GM19328 (cell line): ENCODE measurements at regions not wholly inside any gene's neighbourhood (a gene's known extent, or its start where the extent isn't known, plus 50 kb on each side); places are given as distances from the start of the nearest gene placed in this dataset.
"Not testable (repeated sequence)": the region's sequence is repeated elsewhere in the genome, so short reads cannot be mapped to it uniquely, and the experiment has no call there.

Source experiments
- ATAC-seq: cut with Tn5 transposase; IDR thresholded peaks from one replicate; pipeline ENCODE4 v1.9.1; 2021; ENCODE audit warnings: mild to moderate bottlenecking, moderate library complexity; ENCODE audit not compliant: unreplicated experiment

- ATAC-seq = peak; percentile 68
Observed at GRCh38 chr13:44300895-44301638, 72.6 kb upstream of the SERP2 start.

DNA sequence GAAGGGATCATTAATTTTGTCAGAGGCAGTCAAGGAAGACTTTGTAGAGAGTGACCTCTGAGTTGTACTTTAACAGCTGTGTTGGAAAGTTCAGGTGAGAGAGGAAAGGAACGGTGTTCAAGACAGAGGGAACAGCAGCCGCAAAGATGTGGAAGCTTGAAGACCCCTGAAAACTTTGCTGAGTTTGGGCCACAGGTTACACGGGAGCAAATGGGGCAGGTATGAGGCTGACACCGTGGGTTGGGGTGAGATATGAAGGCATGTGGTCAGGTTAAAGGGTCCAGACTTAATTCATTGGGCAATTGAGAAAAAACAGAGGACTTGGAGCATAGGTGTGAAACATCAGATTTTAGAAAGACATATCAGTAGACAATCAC is 72.0 kb upstream of the SERP2 start:
- no peak for ATAC-seq

DNA sequence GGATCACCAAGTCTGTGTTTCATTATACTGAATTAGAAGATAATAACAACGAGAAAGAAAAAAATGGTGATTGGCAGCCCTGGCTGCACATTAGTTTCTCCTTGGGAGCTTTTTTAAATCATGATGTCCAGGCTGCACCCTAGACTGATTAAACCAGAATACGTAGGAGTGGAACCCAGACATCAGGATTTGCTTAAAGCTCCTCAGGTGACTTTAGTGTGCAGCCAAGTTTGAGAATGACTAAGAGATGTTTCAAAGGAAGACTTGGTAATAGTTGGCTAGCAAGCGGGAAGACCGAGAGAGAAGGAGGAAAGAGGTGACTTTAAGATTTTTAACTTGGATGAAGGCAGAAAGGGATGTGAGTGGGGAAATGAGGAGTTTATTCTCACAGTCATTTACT is 71.4 kb upstream of the SERP2 start:
- no peak for ATAC-seq

DNA sequence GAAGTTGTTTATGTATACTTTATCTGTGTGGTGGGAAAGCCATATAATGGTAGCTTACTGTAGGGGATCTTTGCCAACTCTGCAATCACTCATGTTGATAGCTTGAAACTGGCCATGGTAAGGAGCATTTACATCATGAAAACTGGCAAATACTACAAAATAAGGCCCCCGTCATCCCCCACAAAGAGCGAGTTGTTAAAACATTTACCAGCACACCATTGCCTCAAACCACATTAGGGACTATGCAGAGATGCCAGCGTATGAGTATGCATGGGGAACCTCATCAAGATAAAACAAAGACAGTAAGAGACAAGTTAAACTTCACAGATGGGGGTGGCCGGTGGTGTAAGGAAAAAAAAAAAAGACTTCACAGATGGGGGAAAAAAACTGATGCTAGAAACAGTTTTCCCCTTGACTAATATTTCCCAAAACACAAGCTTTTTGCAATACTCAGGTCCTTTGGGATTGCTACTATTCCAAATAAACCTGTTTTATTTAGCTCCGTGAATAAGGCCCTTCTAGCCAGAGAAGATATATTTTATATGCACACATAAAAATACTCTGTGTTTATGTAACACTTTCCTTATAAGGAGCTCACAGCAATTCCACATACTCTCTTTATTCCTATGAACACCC is 70.6 kb upstream of the SERP2 start:
- no peak for ATAC-seq

DNA sequence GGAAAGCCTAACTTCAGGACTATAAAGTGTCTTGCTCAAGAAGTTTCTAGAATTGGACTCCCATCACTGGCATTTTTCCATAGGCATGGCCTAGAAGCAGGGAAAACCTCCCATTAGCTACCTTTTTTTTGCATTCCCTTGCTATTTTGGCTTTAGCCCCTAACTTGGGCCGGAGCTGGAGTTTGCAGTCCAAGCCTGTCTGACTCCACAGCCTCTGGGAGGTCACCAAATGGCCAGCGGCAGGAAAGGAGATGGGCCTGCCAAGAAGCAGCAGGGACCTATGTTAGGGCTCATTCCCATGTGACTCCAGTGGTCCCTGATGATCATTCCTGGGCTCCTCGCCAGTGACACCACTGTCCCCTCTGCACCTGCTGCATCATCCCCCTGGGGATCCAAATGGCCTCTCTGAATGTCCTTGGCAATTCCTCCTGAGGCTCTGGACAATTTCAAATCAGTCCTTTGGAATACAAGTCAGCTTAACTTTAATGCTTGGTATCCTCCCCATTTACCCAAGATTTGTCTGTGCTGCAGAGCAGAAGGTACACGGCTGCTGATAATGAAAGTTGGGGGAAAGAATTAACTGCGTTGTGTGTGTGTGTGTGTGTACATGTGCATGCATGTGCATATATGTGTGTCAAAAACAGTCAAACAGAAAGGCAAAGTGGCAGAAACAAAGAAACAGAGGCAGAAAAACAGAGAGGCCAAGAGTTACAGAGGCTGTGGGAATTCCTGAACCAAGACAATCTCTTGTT is 69.8 kb upstream of the SERP2 start:
- no peak for ATAC-seq

DNA sequence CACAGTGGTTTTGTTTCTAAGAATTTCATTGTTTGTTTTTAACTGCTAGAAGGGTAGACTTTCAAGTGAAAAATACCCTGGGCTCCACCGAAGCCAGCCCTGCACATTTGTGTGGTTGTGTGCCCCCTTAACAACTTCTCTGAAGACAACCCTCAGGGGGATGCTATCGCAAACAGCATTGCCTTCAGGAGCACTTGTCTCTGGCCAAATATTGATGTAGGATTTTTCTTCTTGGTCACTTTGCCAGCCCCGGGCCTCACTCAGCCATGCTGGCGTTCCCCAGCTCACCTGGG is 69.2 kb upstream of the SERP2 start:
- ATAC-seq = no peak

DNA sequence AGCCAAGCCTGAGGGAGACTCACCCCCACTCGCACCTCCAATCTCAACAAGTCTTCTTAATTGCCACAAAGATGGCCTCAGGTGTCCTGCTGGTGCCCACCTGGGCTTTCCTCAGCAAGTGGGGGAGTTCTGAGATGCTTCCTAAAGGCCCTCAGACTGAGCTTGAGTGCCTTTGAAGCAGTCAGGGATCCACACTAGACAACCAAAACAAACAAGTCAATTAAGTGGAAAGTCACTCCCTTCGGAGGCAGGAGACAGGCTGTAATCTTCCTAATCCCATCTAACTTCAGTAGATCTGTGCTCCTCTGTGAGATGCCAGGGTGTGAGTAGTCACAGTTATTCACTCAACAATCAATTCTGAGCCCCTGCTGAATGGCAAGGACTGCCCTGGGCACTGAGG is 68.3 kb upstream of the SERP2 start:
- ATAC-seq = no peak

DNA sequence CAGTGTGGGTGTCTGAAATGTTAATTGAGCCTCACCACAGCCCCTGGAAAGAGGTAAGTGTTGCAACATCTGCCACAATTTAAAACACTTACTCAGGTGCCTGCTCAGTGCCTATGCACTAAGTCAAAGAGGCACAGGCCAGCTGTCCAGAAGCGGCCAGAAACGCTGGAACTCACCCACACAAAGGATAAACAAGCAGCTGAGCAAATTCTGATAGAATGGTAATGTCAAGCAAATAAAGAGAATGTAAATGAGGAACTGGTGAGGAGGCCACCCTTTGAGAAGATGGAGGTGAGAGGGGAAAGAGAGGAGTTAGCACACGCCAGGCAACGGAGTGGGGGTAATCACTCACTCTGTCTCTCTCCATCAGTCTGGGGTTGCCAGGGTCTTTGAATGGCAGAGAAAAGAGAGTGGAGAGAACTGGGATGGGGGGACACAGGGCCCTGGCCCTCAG is 67.7 kb upstream of the SERP2 start:
- ATAC-seq = no peak

DNA sequence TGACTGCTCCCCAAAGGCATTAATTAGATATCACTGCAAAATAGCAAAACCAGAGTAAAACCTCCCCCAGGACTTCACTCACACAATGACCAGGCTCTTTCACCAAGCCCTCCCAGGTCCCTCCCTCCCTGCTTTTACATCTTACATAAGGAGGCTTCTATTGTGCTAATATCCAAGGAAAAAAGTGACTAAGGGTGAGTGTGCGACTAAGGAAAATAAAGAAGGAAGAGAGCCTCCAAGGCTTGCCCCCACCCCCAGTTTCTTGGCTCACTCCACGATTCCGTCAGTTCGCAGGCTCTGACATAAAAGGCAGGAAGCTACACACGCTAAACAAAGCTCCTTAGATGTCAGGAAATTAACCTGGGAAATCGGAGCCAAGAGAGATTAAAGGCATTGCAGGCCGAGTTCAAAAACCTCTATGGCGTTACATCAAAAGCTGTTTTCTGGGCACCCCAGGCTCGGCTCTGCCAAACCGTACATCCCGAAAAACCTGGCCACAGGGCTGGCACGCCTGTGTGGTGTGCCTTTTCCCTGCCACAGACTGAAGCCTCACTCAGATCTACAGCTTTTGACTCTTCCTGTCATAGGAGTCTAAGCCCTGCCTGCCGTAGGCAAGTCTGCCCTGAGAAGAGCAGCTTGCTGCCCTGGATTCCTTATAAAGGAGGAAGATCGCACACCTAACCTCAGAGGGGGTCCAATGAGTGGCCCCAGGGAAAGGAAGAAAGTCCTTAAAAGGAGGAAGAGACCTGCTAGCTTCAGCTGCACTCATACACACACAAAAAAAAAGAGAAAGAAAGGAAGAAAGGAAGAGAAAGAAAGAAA is 67.0 kb upstream of the SERP2 start:
- no peak for ATAC-seq

- ATAC-seq = no peak
Observed at GRCh38 chr13:44307255-44307654, 66.4 kb upstream of the SERP2 start.

GRCh38 chr13:44307844-44308243 is 65.8 kb upstream of the SERP2 start:
- no peak for ATAC-seq

DNA sequence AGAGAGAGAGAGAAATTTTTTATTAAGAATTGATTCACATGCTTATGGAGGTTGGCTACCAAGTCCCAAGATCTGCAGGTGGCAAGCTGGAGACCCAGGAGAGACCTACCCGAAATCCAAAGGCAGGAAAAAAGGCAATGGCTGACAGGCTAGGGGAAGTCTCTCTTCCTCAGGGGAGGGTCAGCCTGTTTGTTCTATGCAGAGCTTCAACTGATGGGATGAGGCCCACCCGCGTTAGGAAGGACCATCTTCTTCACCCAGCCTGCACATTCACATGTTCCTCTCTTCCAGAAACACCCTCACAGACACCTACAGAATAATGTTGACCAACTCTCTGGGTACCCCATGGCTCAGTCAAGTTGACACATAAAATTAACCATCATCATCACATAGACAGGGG is 65.3 kb upstream of the SERP2 start:
- no peak for ATAC-seq

DNA sequence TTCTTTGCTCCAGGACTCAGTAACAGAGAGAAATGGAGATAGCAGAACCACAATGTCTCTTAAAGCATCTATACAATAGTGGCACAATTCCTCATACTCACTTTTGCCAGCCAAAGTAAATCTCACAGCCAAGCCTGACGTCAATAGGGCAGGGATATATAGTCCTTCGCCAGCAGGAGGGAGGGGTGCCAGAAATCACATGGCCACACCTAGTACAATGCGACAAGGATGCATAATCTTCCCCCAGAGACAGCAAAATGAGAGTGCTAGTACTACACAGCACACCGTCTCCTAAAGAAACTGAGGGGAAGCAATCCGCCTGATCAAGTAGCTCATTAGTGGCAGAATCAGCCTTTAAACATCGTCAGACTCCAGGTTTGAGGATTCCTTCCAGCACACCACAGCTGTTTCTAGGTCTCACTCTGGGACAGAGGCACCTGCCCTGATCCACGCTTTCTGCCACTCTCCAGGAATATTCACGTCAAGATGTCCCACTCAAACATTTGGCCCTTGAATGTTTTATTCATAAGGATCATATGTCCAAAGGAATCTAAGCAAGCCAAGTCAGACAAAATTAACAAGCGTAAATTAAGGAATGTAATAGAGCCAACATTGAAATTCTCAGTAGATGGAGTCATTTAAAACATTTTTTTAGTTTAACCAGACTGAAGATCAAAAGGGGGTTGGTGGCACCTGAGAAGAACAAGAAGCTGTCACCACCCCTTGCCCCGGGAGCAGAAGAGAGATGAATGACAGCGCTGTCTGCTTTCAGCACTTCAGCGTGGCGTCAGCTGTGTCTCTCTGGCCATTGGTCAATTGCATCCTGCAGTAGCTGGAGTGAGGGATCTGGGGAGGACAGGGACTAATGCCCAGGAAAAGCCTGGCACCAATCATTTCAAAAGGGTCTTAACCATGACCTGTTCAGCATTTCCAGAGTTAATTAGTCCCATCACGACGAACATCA is 63.5 kb upstream of the SERP2 start:
- ATAC-seq = no peak

- ATAC-seq = no peak
Observed at GRCh38 chr13:44311011-44311780, 62.4 kb upstream of the SERP2 start.

- ATAC-seq = no peak
Observed at GRCh38 chr13:44312131-44312530, 61.5 kb upstream of the SERP2 start.

- ATAC-seq = no peak
Observed at GRCh38 chr13:44312834-44313551, 60.6 kb upstream of the SERP2 start.

DNA sequence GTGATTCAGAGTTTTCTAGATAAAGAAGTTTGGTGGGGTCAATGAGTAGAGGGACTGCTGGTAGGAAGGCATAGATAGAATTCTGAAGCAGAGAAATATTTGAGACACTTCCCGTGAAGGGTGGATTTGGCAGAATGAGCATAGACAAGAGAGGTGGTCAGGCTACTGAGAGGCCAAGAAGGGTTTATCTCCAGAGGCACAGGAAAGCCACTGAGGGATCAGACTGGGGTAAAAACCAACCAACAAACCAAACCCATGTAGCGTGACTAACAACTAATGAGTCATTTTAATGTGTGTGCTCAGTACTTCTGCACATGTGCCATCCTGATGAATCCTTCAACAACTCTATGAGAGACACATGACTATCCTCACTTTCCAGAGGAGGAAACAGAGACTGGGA is 60.0 kb upstream of the SERP2 start:
- ATAC-seq = no peak

- not testable (repeated sequence) for ATAC-seq
Observed at GRCh38 chr13:44314160-44314559, 59.5 kb upstream of the SERP2 start.

- no peak for ATAC-seq
Observed at GRCh38 chr13:44317752-44318151, 55.9 kb upstream of the SERP2 start.
